Omental fat pad (tissue), 3 donors: ENCODE measurements at regions not wholly inside any gene's neighbourhood (a gene's known extent, or its start where the extent isn't known, plus 50 kb on each side); places are given as distances from the start of the nearest gene placed in this dataset.

Experiments
- ATAC-seq: fragments of 150-250 bp; one replicate; pipeline ENCODE4 v1.9.1; 2016; ENCODE audit warnings: mild to moderate bottlenecking, moderate library complexity; ENCODE audit not compliant: low FRiP score
- DNase-seq: peaks from one replicate; pipeline ENCODE4 v3.0.0-alpha.2; 2019; ENCODE audit warnings: low spot score
- CTCF ChIP-seq, 3 donors: fragments of 450-650 bp; IDR thresholded peaks; one replicate each; pipeline ENCODE4 v1.5.1; 2016 to 2017; ENCODE audit warnings: antibody characterized with exemption in 3 of 3, mild to moderate bottlenecking in 3 of 3, moderate library complexity in 2 of 3

GRCh38 chr12:85507456-85507855 is 227.4 kb downstream of the ALX1 start:
- DNase-seq, result no peak
- ATAC-seq, result no peak
- TF ChIP-seq CTCF (IDR thresholded peaks at IDR 0.05), result no peak

GRCh38 chr12:85509081-85509856 is 229.2 kb downstream of the ALX1 start:
- TF ChIP-seq CTCF (IDR thresholded peaks at IDR 0.05), result no peak
- no peak for ATAC-seq
- DNase-seq, result no peak

GRCh38 chr12:85509857-85510256 is 229.8 kb downstream of the ALX1 start:
- DNase-seq (no peak), ATAC-seq (no peak)
- no peak for TF ChIP-seq CTCF (IDR thresholded peaks at IDR 0.05)

GRCh38 chr12:85516039-85516438 is 236.0 kb downstream of the ALX1 start:
- DNase-seq (no peak), ATAC-seq (no peak)
- no peak for TF ChIP-seq CTCF (IDR thresholded peaks at IDR 0.05)

- DNase-seq (no peak), ATAC-seq (no peak)
- TF ChIP-seq CTCF (IDR thresholded peaks at IDR 0.05), result no peak
These were observed 236.8 kb downstream of the ALX1 start for GRCh38 chr12:85516667-85517325.

GRCh38 chr12:85519163-85519562 is 239.1 kb downstream of the ALX1 start:
- no peak for DNase-seq
- TF ChIP-seq CTCF (IDR thresholded peaks at IDR 0.05), result no peak
- no peak for ATAC-seq

- no peak for DNase-seq
- no peak for ATAC-seq
These were observed 243.2 kb downstream of the ALX1 start for GRCh38 chr12:85523197-85523596.

More at GRCh38 chr12:85523197-85523596, 243.2 kb downstream of the ALX1 start:
- TF ChIP-seq CTCF (IDR thresholded peaks at IDR 0.05), result no peak
